Lower leg skin (tissue), 3 donors: ENCODE measurements at regions not wholly inside any gene's neighbourhood (a gene's known extent, or its start where the extent isn't known, plus 50 kb on each side); places are given as distances from the start of the nearest gene placed in this dataset.

Experiments used
- POLR2A ChIP-seq, 2 donors: fragments of 450-650 bp; IDR thresholded peaks; one replicate each; pipeline ENCODE4 v1.6.1; 2016 to 2017; ENCODE audit warnings: antibody characterized with exemption in 2 of 2, mild to moderate bottlenecking in 1 of 2, moderate library complexity in 1 of 2
- TF ChIP-seq, protein P1 (sequence below), 3 donors: fragments of 450-650 bp; IDR thresholded peaks; one replicate each; pipeline ENCODE4 v1.5.1; 2016; ENCODE audit warnings: antibody characterized with exemption in 3 of 3, mild to moderate bottlenecking in 3 of 3, moderate library complexity in 2 of 3

DNA sequence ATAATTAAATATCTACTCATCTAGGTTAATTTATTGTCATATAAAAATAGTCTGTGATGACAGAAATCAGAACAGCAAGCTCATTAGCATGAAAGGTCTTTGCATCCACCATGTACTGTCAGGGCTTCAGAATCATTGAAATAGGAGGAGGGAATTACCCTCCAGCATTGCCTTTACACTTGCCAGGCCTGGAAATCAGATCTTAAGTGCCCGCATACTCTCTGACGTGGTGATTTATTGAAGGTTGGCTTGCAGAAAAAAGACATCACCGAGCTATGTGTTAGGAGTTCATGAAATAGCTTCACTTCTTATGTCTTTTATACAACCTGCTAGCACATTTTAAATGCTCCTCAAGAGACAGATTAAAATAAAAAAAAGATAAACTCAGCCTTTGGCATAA, 661.7 kb upstream of the SLITRK1 start:
- TF ChIP-seq POLR2A (IDR thresholded peaks at IDR 0.05), result no peak
- TF ChIP-seq, protein P1, sequence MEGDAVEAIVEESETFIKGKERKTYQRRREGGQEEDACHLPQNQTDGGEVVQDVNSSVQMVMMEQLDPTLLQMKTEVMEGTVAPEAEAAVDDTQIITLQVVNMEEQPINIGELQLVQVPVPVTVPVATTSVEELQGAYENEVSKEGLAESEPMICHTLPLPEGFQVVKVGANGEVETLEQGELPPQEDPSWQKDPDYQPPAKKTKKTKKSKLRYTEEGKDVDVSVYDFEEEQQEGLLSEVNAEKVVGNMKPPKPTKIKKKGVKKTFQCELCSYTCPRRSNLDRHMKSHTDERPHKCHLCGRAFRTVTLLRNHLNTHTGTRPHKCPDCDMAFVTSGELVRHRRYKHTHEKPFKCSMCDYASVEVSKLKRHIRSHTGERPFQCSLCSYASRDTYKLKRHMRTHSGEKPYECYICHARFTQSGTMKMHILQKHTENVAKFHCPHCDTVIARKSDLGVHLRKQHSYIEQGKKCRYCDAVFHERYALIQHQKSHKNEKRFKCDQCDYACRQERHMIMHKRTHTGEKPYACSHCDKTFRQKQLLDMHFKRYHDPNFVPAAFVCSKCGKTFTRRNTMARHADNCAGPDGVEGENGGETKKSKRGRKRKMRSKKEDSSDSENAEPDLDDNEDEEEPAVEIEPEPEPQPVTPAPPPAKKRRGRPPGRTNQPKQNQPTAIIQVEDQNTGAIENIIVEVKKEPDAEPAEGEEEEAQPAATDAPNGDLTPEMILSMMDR (IDR thresholded peaks at IDR 0.05), result no peak
